ENCODE measurements at regions not wholly inside any gene's neighbourhood (a gene's known extent, or its start where the extent isn't known, plus 50 kb on each side); places are given as distances from the start of the nearest gene placed in this dataset.

- H3K9me2 ChIP-seq (ENCODE audit: insufficient read depth) = no peaks in the 10 kb centered on the region; the same call in 1 of the 2 replicates
- Mint-ChIP-seq H3K36me3 (ENCODE audit: low read depth) (peaks cover 3% of the 10 kb centered on the region; the same call in 1 of the 3 replicates), H3K27me3 (ENCODE audit: insufficient read depth, low read depth, poor library complexity) (no peaks in the 10 kb centered on the region), H3K4me1 (peaks cover 10% of the 10 kb centered on the region), H3K9me3 (peaks cover 3% of the 10 kb centered on the region; the same call in 1 of the 3 replicates), H3K4me3 (no peak overlapping the region), H3K27ac (no peak overlapping the region)
- no peak overlapping the region for H3K27ac ChIP-seq (ENCODE audit: low read depth)
- H3K36me3 ChIP-seq (ENCODE audit: insufficient read depth) = no peaks in the 10 kb centered on the region
- no peak overlapping the region for H2AFZ ChIP-seq
- H3K4me3 ChIP-seq = no peak overlapping the region
- H3F3A ChIP-seq (replicated peaks; ENCODE audit: low read depth) = no peaks in the 10 kb centered on the region
- H3K4me2 ChIP-seq = no peak overlapping the region
- no peaks in the 10 kb centered on the region for H4K20me1 ChIP-seq (replicated peaks; ENCODE audit: insufficient read depth)
- no peak for ATAC-seq
- no peaks in the 10 kb centered on the region for H3K27me3 ChIP-seq (ENCODE audit: insufficient read depth)
- TF ChIP-seq POLR2AphosphoS5 (IDR thresholded peaks at IDR 0.05; ENCODE audit: low read depth) = no peak
- no peak for TF ChIP-seq CTCF (conservative IDR thresholded peaks at IDR 0.05; ENCODE audit: low read depth in 2 of 2)
- TF ChIP-seq EZH2 (IDR thresholded peaks at IDR 0.05; ENCODE audit: low read depth, unreplicated experiment) = no peak
- TF ChIP-seq ETS1 (IDR thresholded peaks at IDR 0.05) = no peak
- no peak for TF ChIP-seq NANOG (IDR thresholded peaks at IDR 0.05; ENCODE audit: borderline replicate concordance)
- TF ChIP-seq JUNB (IDR thresholded peaks at IDR 0.05; ENCODE audit: unreplicated experiment) = no peak
- 0 out of 2 replicates have a peak, but pooled peaks cover 8% of the 10 kb centered on the region for H3K4me1 ChIP-seq (ENCODE audit: insufficient read depth)
- no peak for DNase-seq (ENCODE audit: low spot score)
- no peaks in the 10 kb centered on the region for H3K79me2 ChIP-seq (replicated peaks; ENCODE audit: insufficient read depth)
Measured at GRCh38 chr3:168862466-168862865, 766.7 kb upstream of the GOLIM4 start.

GRCh38 chr3:168860592-168860991, 764.9 kb upstream of the GOLIM4 start:
- Mint-ChIP-seq H3K36me3 (ENCODE audit: low read depth) (peaks cover 6% of the 10 kb centered on the region; the same call in 1 of the 3 replicates), H3K27ac (no peak overlapping the region), H3K9me3 (peaks cover 8% of the 10 kb centered on the region; the same call in 2 of the 3 replicates), H3K27me3 (ENCODE audit: insufficient read depth, low read depth, poor library complexity) (no peaks in the 10 kb centered on the region), H3K4me3 (no peak overlapping the region), H3K4me1 (peaks cover 10% of the 10 kb centered on the region)
- no peak for TF ChIP-seq ETS1 (IDR thresholded peaks at IDR 0.05)
- TF ChIP-seq EZH2 (IDR thresholded peaks at IDR 0.05; ENCODE audit: low read depth, unreplicated experiment) = no peak
- no peak for TF ChIP-seq REST (IDR thresholded peaks at IDR 0.05; ENCODE audit: unreplicated experiment)
- no peak for TF ChIP-seq STAT1 (IDR thresholded peaks at IDR 0.05; ENCODE audit: unreplicated experiment)
- ATAC-seq (no peak), DNase-seq (ENCODE audit: low spot score) (no peak)
- Histone ChIP-seq H3K4me1 (ENCODE audit: insufficient read depth) (0 out of 2 replicates have a peak, but pooled peaks cover 8% of the 10 kb centered on the region), H3K4me2 (no peak overlapping the region), H3K27me3 (ENCODE audit: insufficient read depth) (no peaks in the 10 kb centered on the region), H4K20me1 (replicated peaks; ENCODE audit: insufficient read depth) (no peaks in the 10 kb centered on the region), H3K27ac (ENCODE audit: low read depth) (no peak overlapping the region), H3K9me2 (ENCODE audit: insufficient read depth) (no peaks in the 10 kb centered on the region; the same call in 1 of the 2 replicates), H3K36me3 (ENCODE audit: insufficient read depth) (no peaks in the 10 kb centered on the region), H3F3A (replicated peaks; ENCODE audit: low read depth) (no peaks in the 10 kb centered on the region), H3K79me2 (replicated peaks; ENCODE audit: insufficient read depth) (no peaks in the 10 kb centered on the region), H3K4me3 (no peak overlapping the region), H2AFZ (no peak overlapping the region)

Data from GM23338 (cell line).